H9 (cell line): ENCODE measurements at regions not wholly inside any gene's neighbourhood (a gene's known extent, or its start where the extent isn't known, plus 50 kb on each side); places are given as distances from the start of the nearest gene placed in this dataset.

Experiments used
- DNase-seq: peaks from one replicate; pipeline ENCODE4 v3.0.0-alpha.2; 2017
- H2AFZ ChIP-seq: one replicate; pipeline ENCODE4 v1.6.1; 2013; ENCODE audit warnings: mild to moderate bottlenecking, low read length, control low read depth, moderate library complexity
- H2AK5ac ChIP-seq: 2 replicates; pipeline ENCODE4 v1.6.1; 2013; ENCODE audit warnings: low read length, control low read depth, mixed read lengths; ENCODE audit not compliant: insufficient read length
- H2BK120ac ChIP-seq: one replicate; pipeline ENCODE4 v1.6.1; 2013; ENCODE audit warnings: low read depth, mild to moderate bottlenecking, low read length, control low read depth, inconsistent platforms; ENCODE audit not compliant: poor library complexity, severe bottlenecking
- H2BK12ac ChIP-seq: 2 replicates; pipeline ENCODE4 v1.6.1; 2013; ENCODE audit warnings: low read length, control low read depth, mixed read lengths, low read depth; ENCODE audit not compliant: insufficient read length
- H2BK15ac ChIP-seq: 2 replicates; pipeline ENCODE4 v1.6.1; 2013; ENCODE audit warnings: low read depth, low read length, control low read depth
- H2BK20ac ChIP-seq: one replicate; pipeline ENCODE4 v1.6.1; 2013; ENCODE audit warnings: low read depth, mild to moderate bottlenecking, low read length, control low read depth, inconsistent platforms; ENCODE audit not compliant: poor library complexity, severe bottlenecking
- H2BK5ac ChIP-seq: 2 replicates; pipeline ENCODE4 v1.6.1; 2013; ENCODE audit warnings: low read length, control low read depth, mixed read lengths; ENCODE audit not compliant: insufficient read length
- H3K14ac ChIP-seq: 2 replicates; pipeline ENCODE4 v1.6.1; 2013; ENCODE audit warnings: low read length, control low read depth; ENCODE audit not compliant: insufficient read depth
- H3K18ac ChIP-seq: 2 replicates; pipeline ENCODE4 v1.6.1; 2013; ENCODE audit warnings: low read depth, mild to moderate bottlenecking, mixed read lengths, low read length, control low read depth; ENCODE audit not compliant: insufficient read length
- H3K23ac ChIP-seq: 2 replicates; pipeline ENCODE4 v1.6.1; 2013; ENCODE audit warnings: low read length, control low read depth, mixed read lengths, low read depth; ENCODE audit not compliant: insufficient read length
- H3K23me2 ChIP-seq: 2 replicates; pipeline ENCODE4 v1.6.1; 2013; ENCODE audit warnings: low read depth, mild to moderate bottlenecking, mixed read lengths, low read length, control low read depth; ENCODE audit not compliant: insufficient read length, poor library complexity, severe bottlenecking
- H3K27ac ChIP-seq: 2 replicates; pipeline ENCODE4 v1.5.1; 2013; ENCODE audit warnings: low read length, control low read depth, mixed read lengths, low read depth; ENCODE audit not compliant: insufficient read length
- H3K27me3 ChIP-seq: 2 replicates; pipeline ENCODE4 v1.6.1; 2013; ENCODE audit warnings: low read length, control low read depth, inconsistent platforms; ENCODE audit not compliant: insufficient read depth
- H3K4ac ChIP-seq: 2 replicates; pipeline ENCODE4 v1.6.1; 2013; ENCODE audit warnings: low read depth, mild to moderate bottlenecking, control low read depth, inconsistent platforms, low read length, moderate library complexity
- H3K4me1 ChIP-seq: 2 replicates; pipeline ENCODE4 v1.6.1; 2013; ENCODE audit warnings: low read length, control low read depth, inconsistent platforms; ENCODE audit not compliant: insufficient read depth
- H3K4me2 ChIP-seq: 2 replicates; pipeline ENCODE4 v1.6.1; 2013; ENCODE audit warnings: low read length, control low read depth, mixed read lengths; ENCODE audit not compliant: insufficient read length, insufficient read depth
- H3K56ac ChIP-seq: 2 replicates; pipeline ENCODE4 v1.6.1; 2013; ENCODE audit warnings: low read depth, mild to moderate bottlenecking, mixed read lengths, low read length, control low read depth; ENCODE audit not compliant: insufficient read length
- H3K79me1 ChIP-seq: 2 replicates; pipeline ENCODE4 v1.6.1; 2013; ENCODE audit warnings: low read depth, mild to moderate bottlenecking, moderate library complexity, low read length, control low read depth, inconsistent platforms; ENCODE audit not compliant: insufficient read depth, poor library complexity, severe bottlenecking
- H3K79me2 ChIP-seq: 2 replicates; pipeline ENCODE4 v1.6.1; 2013; ENCODE audit warnings: low read length, control low read depth, inconsistent platforms; ENCODE audit not compliant: insufficient read depth
- H3K9ac ChIP-seq: 2 replicates; pipeline ENCODE4 v1.6.1; 2013; ENCODE audit warnings: low read length, control low read depth, mixed read lengths; ENCODE audit not compliant: insufficient read length; ENCODE audit errors: extremely low read depth
- H3K9me3 ChIP-seq: one replicate; pipeline ENCODE4 v1.6.1; 2013; ENCODE audit warnings: low read depth, low read length, inconsistent platforms; ENCODE audit not compliant: control insufficient read depth
- H3T11ph ChIP-seq: one replicate; pipeline ENCODE4 v1.6.1; 2013; ENCODE audit warnings: mild to moderate bottlenecking, low read length, control low read depth, inconsistent platforms
- H4K20me1 ChIP-seq: one replicate; pipeline ENCODE4 v1.6.1; 2013; ENCODE audit not compliant: control insufficient read depth, insufficient read length, insufficient read depth
- H4K5ac ChIP-seq: 2 replicates; pipeline ENCODE4 v1.6.1; 2013; ENCODE audit warnings: low read depth, mild to moderate bottlenecking, mixed read lengths, low read length, control low read depth; ENCODE audit not compliant: insufficient read length
- H4K8ac ChIP-seq: replicated peaks from 2 replicates; pipeline ENCODE4 v1.6.1; 2013; ENCODE audit warnings: low read length, control low read depth, mixed read lengths, low read depth; ENCODE audit not compliant: insufficient read length
- H4K91ac ChIP-seq: 2 replicates; pipeline ENCODE4 v1.6.1; 2013; ENCODE audit warnings: low read depth, mild to moderate bottlenecking, moderate library complexity, mixed read lengths, low read length, control low read depth; ENCODE audit not compliant: insufficient read length
- H3K27ac Mint-ChIP-seq, 3 experiments: 2 replicates in 2 of 3; 3 replicates in 1 of 3; pipeline ENCODE4 v1.8.0; 2020 to 2021; ENCODE audit warnings: mixed read lengths in 3 of 3, mild to moderate bottlenecking in 1 of 3, moderate library complexity in 1 of 3
- H3K27me3 Mint-ChIP-seq: 2 replicates; pipeline ENCODE4 v1.8.0; 2021; ENCODE audit warnings: low read depth, mild to moderate bottlenecking, moderate library complexity, mixed read lengths
- H3K36me3 Mint-ChIP-seq, 3 experiments: 2 replicates in 2 of 3; 3 replicates in 1 of 3; pipeline ENCODE4 v1.8.0; 2020 to 2021; ENCODE audit warnings: low read depth in 3 of 3, mixed read lengths in 3 of 3; ENCODE audit not compliant: insufficient read depth in 1 of 3
- H3K4me1 Mint-ChIP-seq, 2 experiments: 2 replicates each; pipeline ENCODE4 v1.8.0; 2020; ENCODE audit warnings: mixed read lengths in 2 of 2
- H3K4me3 Mint-ChIP-seq, 2 experiments: 2 replicates in 1 of 2; 3 replicates in 1 of 2; pipeline ENCODE4 v1.8.0; 2020 to 2021; ENCODE audit warnings: mild to moderate bottlenecking in 2 of 2, mixed read lengths in 2 of 2, moderate library complexity in 1 of 2
- H3K9me3 Mint-ChIP-seq, 2 experiments: 2 replicates in 1 of 2; 3 replicates in 1 of 2; pipeline ENCODE4 v1.8.0; 2020; ENCODE audit warnings: mild to moderate bottlenecking in 2 of 2, mixed read lengths in 2 of 2, moderate library complexity in 1 of 2
- CTCF ChIP-seq: fragments of 200-600 bp; sonication (generic); conservative IDR thresholded peaks from 3 replicates; pipeline ENCODE4 v1.8.0; 2021; ENCODE audit warnings: antibody characterized with exemption, mild to moderate bottlenecking
- WGBS: extraction: QIAGEN DNeasy Blood & Tissue Kit; methylation state at CpG from one replicate; pipeline ENCODE4 v1.1.7; 2013; ENCODE audit warnings: missing lambda C conversion rate, low lambda C conversion rate, mixed read lengths; ENCODE audit not compliant: insufficient read length; ENCODE audit errors: extremely low coverage; 5-methylcytosine and 5-hydroxymethylcytosine counted together

- no peaks in the 10 kb centered on the region for H3K4me1 ChIP-seq
- H3K4me2 ChIP-seq: no peak overlapping the region
- no peak overlapping the region for H3K23ac ChIP-seq
- no peaks in the 10 kb centered on the region for H3K9me3 ChIP-seq
- no CpG with 5 or more reads among the region's 3 CpGs for WGBS
- no peaks in the 10 kb centered on the region for H3K27me3 Mint-ChIP-seq
- no peaks in the 10 kb centered on the region for H3K79me2 ChIP-seq
- H3T11ph ChIP-seq: no peak overlapping the region
- no peaks in the 10 kb centered on the region for H4K20me1 ChIP-seq
- no peak overlapping the region for H3K27ac ChIP-seq
- H3K4ac ChIP-seq: no peak overlapping the region
- no peak overlapping the region for H3K9ac ChIP-seq
- H2BK20ac ChIP-seq: no peak overlapping the region
- H4K8ac ChIP-seq: no peak overlapping the region
- no peak overlapping the region for H3K56ac ChIP-seq
- H2BK5ac ChIP-seq: no peak overlapping the region
- no peak overlapping the region for H2AK5ac ChIP-seq
- H3K36me3 Mint-ChIP-seq: no peaks in the 10 kb centered on the region
- H3K79me1 ChIP-seq: no peaks in the 10 kb centered on the region
- H2BK12ac ChIP-seq: no peak overlapping the region
- no peak overlapping the region for H3K18ac ChIP-seq
- no peak overlapping the region for H4K91ac ChIP-seq
- H3K4me3 Mint-ChIP-seq: no peak overlapping the region
- H2BK120ac ChIP-seq: no peak overlapping the region
- no peaks in the 10 kb centered on the region for H3K27me3 ChIP-seq
- H2BK15ac ChIP-seq: no peak overlapping the region
- DNase-seq: no peak
- H3K4me1 Mint-ChIP-seq: peaks cover 3 to 17% of the 10 kb centered on the region in 2 experiments; a peak in 3 of 4 replicates
- no peak overlapping the region for H4K5ac ChIP-seq
- no peak overlapping the region for H2AFZ ChIP-seq
- 0 out of 5 replicates have a peak, but pooled peaks cover 0 to under 1% of the 10 kb centered on the region in 2 experiments for H3K9me3 Mint-ChIP-seq
- no peak overlapping the region for H3K27ac Mint-ChIP-seq
- no peaks in the 10 kb centered on the region for H3K23me2 ChIP-seq
- H3K14ac ChIP-seq: no peak overlapping the region
- TF ChIP-seq CTCF: no peak
Observed at GRCh38 chr18:34522603-34523002, 187.5 kb upstream of the DTNA start.
